GM12878 (cell line): ENCODE measurements at regions not wholly inside any gene's neighbourhood (a gene's known extent, or its start where the extent isn't known, plus 50 kb on each side); places are given as distances from the start of the nearest gene placed in this dataset.

Experiments
- CBX5 ChIP-seq: sonication (generic); IDR thresholded peaks from 2 replicates; pipeline ENCODE4 v1.6.1; 2016; ENCODE audit warnings: low read depth, moderate library complexity, mild to moderate bottlenecking, inconsistent platforms
- FOXM1 ChIP-seq: IDR thresholded peaks from 2 replicates; pipeline ENCODE4 v1.6.1; 2012; ENCODE audit warnings: low read depth, mild to moderate bottlenecking, inconsistent platforms, low read length, moderate library complexity
- JUNB ChIP-seq: IDR thresholded peaks from 2 replicates; pipeline ENCODE4 v1.6.1; 2016; ENCODE audit warnings: antibody characterized with exemption, mild to moderate bottlenecking
- JUND ChIP-seq: IDR thresholded peaks from 2 replicates; pipeline ENCODE4 v1.6.1; 2012; ENCODE audit warnings: low read depth, mild to moderate bottlenecking, low read length, improper control_type of control experiment, moderate library complexity
- TF ChIP-seq, protein P1 (sequence below): IDR thresholded peaks from 2 replicates; pipeline ENCODE4 v1.6.1; 2012; ENCODE audit warnings: low read length, inconsistent platforms
- TF ChIP-seq, protein P2 (sequence below), 3 experiments: IDR thresholded peaks in 2 of 3; conservative IDR thresholded peaks in 1 of 3; 2 replicates each; pipeline ENCODE4 v1.5.1; 2011; ENCODE audit warnings: low read depth in 3 of 3, low read length in 3 of 3, mild to moderate bottlenecking in 3 of 3, control low read depth in 2 of 3, moderate library complexity in 2 of 3, inconsistent platforms in 1 of 3, mixed read lengths in 1 of 3; ENCODE audit not compliant: control insufficient read depth in 2 of 3, insufficient read depth in 1 of 3; ENCODE audit errors: extremely low read depth in 1 of 3

GRCh38 chr18:70907673-70908072 lies 618.8 kb downstream of the SOCS6 start:
- TF ChIP-seq, protein P1, sequence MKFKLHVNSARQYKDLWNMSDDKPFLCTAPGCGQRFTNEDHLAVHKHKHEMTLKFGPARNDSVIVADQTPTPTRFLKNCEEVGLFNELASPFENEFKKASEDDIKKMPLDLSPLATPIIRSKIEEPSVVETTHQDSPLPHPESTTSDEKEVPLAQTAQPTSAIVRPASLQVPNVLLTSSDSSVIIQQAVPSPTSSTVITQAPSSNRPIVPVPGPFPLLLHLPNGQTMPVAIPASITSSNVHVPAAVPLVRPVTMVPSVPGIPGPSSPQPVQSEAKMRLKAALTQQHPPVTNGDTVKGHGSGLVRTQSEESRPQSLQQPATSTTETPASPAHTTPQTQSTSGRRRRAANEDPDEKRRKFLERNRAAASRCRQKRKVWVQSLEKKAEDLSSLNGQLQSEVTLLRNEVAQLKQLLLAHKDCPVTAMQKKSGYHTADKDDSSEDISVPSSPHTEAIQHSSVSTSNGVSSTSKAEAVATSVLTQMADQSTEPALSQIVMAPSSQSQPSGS: no peak
- TF ChIP-seq, protein P2, sequence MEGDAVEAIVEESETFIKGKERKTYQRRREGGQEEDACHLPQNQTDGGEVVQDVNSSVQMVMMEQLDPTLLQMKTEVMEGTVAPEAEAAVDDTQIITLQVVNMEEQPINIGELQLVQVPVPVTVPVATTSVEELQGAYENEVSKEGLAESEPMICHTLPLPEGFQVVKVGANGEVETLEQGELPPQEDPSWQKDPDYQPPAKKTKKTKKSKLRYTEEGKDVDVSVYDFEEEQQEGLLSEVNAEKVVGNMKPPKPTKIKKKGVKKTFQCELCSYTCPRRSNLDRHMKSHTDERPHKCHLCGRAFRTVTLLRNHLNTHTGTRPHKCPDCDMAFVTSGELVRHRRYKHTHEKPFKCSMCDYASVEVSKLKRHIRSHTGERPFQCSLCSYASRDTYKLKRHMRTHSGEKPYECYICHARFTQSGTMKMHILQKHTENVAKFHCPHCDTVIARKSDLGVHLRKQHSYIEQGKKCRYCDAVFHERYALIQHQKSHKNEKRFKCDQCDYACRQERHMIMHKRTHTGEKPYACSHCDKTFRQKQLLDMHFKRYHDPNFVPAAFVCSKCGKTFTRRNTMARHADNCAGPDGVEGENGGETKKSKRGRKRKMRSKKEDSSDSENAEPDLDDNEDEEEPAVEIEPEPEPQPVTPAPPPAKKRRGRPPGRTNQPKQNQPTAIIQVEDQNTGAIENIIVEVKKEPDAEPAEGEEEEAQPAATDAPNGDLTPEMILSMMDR (IDR thresholded peaks at IDR 0.05 in 2 of 3, conservative IDR thresholded peaks at IDR 0.05 in 1 of 3; ENCODE audit: control insufficient read depth in 2 of 3, extremely low read depth in 1 of 3, insufficient read depth in 1 of 3, low read depth in 3 of 3, low read length in 3 of 3): no peak
- TF ChIP-seq JUND (no peak), JUNB (no peak), CBX5 (no peak), FOXM1 (no peak)
